ENCODE measurements at regions not wholly inside any gene's neighbourhood (a gene's known extent, or its start where the extent isn't known, plus 50 kb on each side); places are given as distances from the start of the nearest gene placed in this dataset.
"Not testable (repeated sequence)": the region's sequence is repeated elsewhere in the genome, so short reads cannot be mapped to it uniquely, and the experiment has no call there.

DNA sequence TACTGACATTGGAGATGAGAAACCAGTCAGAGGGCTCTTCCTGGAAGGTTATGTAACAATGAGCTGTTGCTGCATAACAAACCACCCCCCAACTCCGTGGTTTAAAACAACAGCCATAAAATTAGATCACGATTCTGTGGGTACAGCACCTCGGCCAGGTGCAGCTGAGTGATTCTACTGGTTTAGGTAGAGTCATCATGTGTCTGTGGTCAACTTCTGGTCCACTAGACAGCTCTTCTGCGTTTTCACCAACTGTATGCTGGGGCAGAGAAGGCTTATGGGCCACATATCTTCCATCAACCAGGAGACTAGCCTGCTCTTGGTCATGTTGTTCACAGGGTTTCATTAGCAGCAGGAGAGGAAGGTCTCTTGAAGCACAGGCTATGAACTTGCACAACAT lies 585.5 kb downstream of the KCTD12 start:
- no peak for DNase-seq (ENCODE audit: low read depth in 2 of 3, low spot score in 2 of 3)

GRCh38 chr13:76297331-76297730 lies 588.9 kb downstream of the KCTD12 start:
- no peak for DNase-seq (ENCODE audit: low read depth in 2 of 3, low spot score in 2 of 3)

DNA sequence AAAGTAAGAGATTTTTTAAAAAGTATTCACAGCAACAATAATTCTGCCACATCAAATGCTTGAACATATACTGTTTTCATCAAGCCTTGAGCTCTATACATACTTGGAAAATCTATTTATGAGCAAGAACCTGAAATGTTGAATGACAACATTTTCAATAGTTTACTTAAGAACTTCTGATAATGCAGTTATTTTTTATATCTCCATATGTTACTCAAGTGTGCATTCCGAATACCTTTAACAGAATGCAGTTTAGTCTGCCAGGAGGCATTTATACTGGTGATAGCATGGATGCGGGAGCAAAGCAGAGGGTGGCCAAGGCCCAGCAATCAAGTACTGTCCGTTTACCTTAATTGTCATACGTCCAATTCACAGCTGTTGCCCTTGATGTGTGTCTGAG lies 589.5 kb downstream of the KCTD12 start:
- no peak for DNase-seq (ENCODE audit: low read depth in 2 of 3, low spot score in 2 of 3)

DNA sequence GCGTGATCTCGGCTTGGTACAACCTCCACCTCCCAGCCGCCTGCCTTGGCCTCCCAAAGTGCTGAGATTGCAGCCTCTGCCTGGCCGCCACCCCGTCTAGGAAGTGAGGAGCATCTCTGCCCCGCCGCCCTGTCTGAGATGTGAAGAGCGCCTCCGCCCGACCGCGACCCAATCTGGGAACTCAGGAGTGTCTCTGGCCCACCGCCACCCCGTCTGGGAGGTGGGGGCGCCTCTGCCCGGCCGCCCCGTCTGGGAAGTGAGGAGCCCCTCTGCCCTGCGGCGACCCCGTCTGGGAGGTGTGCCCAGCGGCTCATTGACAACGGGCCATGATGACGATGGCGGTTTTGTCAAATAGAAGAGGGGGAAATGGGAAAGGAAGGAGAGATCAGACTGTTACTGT lies 591.2 kb downstream of the KCTD12 start:
- DNase-seq (ENCODE audit: low read depth in 2 of 3, low spot score in 2 of 3), result not testable (repeated sequence)

DNA sequence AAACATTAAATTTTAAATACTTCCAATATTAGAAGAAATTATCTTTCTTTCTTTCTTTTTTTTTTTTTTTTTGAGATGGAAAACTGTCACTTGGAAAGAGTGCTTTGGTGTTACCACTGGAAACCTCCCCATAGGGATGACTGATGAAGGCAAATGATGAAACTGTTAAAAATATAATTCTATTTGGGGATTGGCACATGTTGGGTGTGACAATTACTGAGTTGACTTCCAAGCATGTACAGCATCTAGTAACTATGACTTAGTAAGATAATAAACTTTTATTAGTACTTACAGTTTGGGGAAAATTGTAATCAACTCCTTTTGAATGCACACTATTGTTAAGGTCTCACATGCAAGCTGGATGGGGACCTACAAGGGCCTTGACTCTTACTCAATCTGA lies 592.5 kb downstream of the KCTD12 start:
- no peak for DNase-seq (ENCODE audit: low read depth in 2 of 3, low spot score in 2 of 3)

DNA sequence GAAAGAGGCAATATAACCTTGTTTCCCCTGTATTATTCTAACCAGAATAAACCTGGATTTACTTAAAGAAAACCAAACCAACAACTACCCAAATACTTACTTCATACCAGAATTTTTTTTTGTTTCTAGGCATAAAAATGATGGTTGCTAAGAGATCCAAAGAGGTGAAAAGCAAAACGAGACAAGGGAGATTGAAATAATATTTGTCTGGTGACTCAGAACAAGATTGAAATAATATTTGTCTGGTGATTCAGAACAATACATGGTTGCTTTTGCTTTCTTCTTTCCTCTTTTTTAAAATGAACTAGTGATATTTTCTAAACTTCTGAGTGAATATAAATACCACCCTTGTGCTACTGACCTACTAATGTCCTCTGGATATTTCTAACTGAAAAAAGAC lies 592.9 kb downstream of the KCTD12 start:
- DNase-seq (ENCODE audit: low read depth in 2 of 3, low spot score in 2 of 3), result no peak

GRCh38 chr13:76292726-76293125 lies 593.5 kb downstream of the KCTD12 start:
- DNase-seq (ENCODE audit: low read depth in 2 of 3, low spot score in 2 of 3), result no peak

DNA sequence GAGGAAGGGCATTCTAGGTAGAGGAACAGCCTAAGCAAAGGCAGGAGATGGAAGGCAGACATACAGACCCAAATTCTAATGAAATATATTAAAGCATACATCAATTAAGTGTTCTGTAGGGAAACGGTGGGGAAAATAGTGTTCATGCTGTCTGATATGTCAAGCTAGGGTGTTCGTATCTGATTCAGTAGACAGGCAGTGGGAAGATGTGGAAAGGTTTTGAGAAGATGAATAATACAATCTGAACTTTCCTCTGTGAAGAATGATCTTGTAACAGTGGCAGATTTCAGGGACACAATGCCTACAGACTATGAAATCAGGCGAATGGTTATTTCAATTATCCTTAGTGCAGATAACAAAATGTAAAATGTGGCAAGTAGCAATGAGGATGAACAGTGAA lies 594.2 kb downstream of the KCTD12 start:
- DNase-seq (ENCODE audit: low read depth in 2 of 3, low spot score in 2 of 3), result no peak

- no peak for DNase-seq (ENCODE audit: low read depth in 2 of 3, low spot score in 2 of 3)
These were observed 596.6 kb downstream of the KCTD12 start for GRCh38 chr13:76289558-76289957.

DNA sequence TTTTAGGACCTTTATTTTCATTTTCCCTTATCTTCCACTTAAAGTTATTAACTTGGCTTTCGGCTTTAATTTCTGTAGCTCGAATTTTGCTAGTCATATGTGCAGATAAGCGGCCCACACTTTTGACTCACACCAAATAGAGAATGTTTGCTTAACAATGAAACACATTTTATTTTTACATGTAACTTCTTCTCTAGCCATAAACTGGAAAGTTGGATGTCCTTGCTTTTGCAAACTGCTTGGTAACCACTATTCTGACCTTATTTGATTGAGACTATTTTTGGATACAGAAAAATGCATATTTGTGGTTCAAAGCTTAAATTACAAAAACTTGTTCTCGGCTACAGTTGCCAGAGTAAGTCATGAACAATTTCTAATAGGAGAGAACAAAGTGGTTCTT lies 600.0 kb downstream of the KCTD12 start:
- no peak for DNase-seq (ENCODE audit: low read depth in 2 of 3, low spot score in 2 of 3)

GRCh38 chr13:76285463-76285862 lies 600.7 kb downstream of the KCTD12 start:
- DNase-seq (ENCODE audit: low read depth in 2 of 3, low spot score in 2 of 3), result no peak

DNA sequence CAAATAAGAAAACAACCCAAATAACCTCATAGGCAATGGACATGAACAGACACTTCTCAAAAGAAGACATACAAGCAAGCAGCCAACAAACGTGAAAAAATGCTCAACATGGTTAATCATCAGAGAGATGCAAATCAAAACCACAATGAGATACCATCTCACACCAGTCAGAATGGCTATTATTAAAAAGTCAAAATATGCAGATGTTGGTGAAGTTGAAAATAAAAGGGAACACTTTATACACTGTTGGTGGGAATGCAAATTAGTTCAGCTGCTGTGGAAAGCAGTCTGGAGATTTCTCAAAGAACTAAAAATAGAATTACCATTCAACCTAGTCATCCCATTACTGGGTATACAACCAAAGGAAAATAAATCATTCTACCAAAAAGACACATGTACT lies 606.4 kb downstream of the KCTD12 start:
- not testable (repeated sequence) for DNase-seq (ENCODE audit: low read depth in 2 of 3, low spot score in 2 of 3)

GRCh38 chr13:76271728-76272232 lies 614.4 kb downstream of the KCTD12 start:
- no peak for DNase-seq (ENCODE audit: low read depth in 2 of 3, low spot score in 2 of 3)

- DNase-seq (ENCODE audit: low read depth in 2 of 3, low spot score in 2 of 3), result not testable (repeated sequence)
These were observed 617.9 kb downstream of the KCTD12 start for GRCh38 chr13:76268307-76268706.

DNA sequence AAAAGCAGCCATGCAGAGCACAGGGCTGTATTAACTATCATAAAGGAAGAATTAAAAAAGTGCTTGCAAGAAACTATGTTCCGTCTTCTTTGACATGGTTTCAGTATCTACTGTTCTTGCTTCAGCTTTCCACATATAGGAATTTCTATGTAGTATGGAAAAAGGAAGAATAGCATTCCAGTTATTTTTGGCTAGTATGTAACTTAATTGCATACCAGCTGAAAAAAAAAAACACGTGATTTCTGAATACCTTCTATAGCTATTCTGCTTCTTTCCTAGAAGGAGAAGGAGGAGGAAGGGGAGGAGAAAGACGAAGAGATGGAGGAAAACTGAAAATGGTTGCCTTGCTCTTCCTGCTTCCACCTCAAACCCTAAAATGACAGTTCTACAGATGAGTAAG lies 619.0 kb downstream of the KCTD12 start:
- DNase-seq (ENCODE audit: low read depth in 2 of 3, low spot score in 2 of 3), result no peak

DNA sequence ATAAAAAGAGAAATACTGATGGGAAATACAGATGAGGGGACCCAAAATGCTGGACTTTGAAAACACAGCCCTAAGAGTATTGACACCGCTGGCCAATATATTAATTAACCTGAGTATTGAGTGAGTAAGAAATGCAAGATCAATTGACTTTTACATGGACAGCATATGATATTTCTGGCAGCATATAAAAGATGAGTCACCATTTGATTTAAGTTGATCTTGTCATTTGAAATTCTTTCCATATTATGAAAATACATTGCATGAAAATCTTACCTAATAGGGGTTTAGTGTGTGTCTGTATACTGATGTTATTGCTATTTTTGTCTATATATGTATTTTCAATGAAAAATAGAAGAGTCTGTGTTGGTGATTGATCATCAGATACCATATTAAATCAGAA lies 619.6 kb downstream of the KCTD12 start:
- DNase-seq (ENCODE audit: low read depth in 2 of 3, low spot score in 2 of 3), result no peak

DNA sequence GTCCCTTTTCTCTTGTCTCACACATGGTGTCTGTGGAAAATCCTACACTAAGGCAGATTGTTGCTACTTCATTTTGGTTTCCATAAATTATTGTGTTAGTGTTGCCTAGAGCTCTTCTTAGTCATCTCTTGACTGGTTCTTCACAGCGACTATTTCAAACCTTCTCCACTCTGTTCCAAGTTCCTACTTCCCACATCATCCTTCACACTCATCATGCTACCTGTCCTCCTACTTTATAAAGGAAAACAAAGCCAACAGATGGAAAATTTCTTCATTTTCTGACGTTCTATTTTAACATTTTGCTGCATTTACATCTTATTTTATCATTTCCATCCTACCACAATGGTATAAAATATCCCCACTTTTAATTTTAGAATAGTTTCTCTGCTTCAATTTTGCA lies 614.1 kb downstream of the LMO7 start:
- no peak for DNase-seq (ENCODE audit: low read depth in 2 of 3, low spot score in 2 of 3)

- DNase-seq (ENCODE audit: low read depth in 2 of 3, low spot score in 2 of 3), result no peak
These were observed 609.8 kb downstream of the LMO7 start for GRCh38 chr13:76245920-76246319.

- no peak for DNase-seq (ENCODE audit: low read depth in 2 of 3, low spot score in 2 of 3)
These were observed 609.1 kb downstream of the LMO7 start for GRCh38 chr13:76245211-76245610.

GRCh38 chr13:76243120-76243519 lies 607.0 kb downstream of the LMO7 start:
- DNase-seq (ENCODE audit: low read depth in 2 of 3, low spot score in 2 of 3), result not testable (repeated sequence)

DNA sequence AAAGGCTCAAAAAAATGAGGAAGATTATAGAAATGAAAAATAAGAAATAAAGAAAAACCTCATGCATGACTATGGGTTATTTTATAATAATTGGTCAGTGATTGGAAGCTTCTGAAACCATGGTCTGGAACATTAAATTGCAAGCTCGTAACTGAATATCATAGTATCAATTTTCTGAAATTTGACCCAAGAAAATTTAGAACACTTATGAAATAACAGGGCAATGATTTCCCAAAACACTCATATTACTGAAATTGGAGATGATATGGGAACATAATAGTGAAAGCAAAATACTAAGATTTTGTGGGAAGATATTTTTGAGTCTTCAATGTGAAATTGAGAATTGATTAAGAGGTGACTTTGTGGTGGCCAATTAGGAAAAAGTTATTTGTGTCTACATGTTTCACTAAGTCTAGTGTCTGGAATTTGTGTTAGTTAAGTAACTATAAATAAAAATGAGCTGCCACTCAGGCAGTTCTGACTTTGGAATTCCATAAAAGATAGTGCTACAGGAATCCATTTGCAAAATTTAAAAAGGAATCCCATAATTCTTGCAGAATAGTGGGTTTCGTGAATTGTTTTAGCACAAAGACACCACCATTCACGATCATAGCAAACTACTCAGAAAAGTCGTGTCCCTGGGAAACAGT lies 603.0 kb downstream of the LMO7 start:
- no peak for DNase-seq (ENCODE audit: low read depth in 2 of 3, low spot score in 2 of 3)

DNA sequence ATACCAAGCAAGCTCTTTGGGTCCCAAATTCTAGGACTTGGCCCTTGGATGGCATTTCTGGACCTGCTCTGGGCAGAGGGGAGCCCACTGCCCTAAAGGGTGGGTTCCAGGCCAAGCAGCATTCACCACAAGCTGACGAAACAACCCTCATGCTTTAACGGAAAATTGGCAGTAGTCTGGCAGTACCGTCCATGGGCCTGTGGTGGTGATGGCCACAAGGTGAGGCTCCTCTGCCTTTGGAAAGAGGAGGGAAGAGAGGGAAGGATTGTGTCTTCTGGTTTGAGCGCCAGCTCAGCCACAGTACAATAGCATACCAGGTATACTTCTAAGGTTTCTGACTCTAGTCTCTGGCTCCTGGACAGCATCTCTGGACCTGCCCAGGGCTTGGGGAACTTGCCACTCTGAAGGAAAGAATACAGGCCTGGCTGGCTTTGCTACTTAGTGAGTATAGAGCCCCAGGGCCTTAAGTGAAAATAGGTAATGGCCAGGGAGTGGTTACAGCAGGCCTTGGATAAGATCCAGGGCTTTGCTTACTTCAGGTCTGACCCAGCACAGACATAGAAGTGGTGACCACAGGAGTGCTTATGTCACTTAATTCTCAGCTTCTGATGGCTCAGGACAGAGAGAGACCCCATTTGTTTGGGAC lies 595.5 kb downstream of the LMO7 start:
- DNase-seq (ENCODE audit: low read depth in 2 of 3, low spot score in 2 of 3), result no peak

DNA sequence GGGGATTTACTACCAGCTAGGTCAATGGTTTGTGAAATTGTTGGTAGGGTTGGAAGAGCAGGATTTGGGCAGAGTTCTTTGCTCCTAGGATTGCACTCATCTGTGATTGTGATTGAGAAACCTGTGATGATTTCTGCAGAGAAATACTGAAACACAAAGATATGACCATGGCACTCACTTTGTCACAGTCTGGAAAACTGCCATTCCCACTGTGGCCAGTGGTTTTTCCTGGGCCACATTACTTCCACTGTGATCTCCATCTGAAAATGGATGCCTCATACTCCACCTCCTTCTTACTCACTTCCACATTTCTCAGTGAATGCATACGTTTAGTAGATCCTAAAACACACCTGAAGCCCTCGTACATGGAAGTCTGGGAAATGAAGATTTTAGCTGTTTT lies 593.2 kb downstream of the LMO7 start:
- DNase-seq (ENCODE audit: low read depth in 2 of 3, low spot score in 2 of 3), result no peak

Data from activated CD8-positive, alpha-beta memory T cell treated with anti-CD3 and anti-CD28 coated beads for 48 hours (primary cell).